ENCODE measurements at regions not wholly inside any gene's neighbourhood (a gene's known extent, or its start where the extent isn't known, plus 50 kb on each side); places are given as distances from the start of the nearest gene placed in this dataset.

DNA sequence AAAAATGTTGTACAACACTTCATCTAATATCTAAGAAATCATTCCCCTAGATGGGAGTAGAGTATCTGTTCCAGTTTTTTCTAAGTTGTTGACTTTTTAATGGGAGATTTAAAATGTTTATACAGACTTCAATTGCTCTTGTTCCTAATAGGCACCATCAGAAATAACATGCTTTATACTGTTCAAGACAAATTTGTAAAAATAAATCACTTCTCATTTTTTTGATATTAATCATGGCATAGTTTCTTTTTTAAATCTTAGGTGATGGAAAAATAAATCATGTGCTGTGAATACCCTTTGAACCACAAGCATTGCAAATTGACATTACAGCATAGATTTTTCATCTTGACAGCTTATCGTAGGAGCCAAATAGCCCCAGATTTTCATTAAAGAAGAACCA lies 473.5 kb upstream of the MGAT4C start:
- no peak overlapping the region for H3K27ac ChIP-seq
- TF ChIP-seq, protein P1, sequence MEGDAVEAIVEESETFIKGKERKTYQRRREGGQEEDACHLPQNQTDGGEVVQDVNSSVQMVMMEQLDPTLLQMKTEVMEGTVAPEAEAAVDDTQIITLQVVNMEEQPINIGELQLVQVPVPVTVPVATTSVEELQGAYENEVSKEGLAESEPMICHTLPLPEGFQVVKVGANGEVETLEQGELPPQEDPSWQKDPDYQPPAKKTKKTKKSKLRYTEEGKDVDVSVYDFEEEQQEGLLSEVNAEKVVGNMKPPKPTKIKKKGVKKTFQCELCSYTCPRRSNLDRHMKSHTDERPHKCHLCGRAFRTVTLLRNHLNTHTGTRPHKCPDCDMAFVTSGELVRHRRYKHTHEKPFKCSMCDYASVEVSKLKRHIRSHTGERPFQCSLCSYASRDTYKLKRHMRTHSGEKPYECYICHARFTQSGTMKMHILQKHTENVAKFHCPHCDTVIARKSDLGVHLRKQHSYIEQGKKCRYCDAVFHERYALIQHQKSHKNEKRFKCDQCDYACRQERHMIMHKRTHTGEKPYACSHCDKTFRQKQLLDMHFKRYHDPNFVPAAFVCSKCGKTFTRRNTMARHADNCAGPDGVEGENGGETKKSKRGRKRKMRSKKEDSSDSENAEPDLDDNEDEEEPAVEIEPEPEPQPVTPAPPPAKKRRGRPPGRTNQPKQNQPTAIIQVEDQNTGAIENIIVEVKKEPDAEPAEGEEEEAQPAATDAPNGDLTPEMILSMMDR (conservative IDR thresholded peaks at IDR 0.05) = peak; percentile 36; the same call in 1 of the 2 replicates

DNA sequence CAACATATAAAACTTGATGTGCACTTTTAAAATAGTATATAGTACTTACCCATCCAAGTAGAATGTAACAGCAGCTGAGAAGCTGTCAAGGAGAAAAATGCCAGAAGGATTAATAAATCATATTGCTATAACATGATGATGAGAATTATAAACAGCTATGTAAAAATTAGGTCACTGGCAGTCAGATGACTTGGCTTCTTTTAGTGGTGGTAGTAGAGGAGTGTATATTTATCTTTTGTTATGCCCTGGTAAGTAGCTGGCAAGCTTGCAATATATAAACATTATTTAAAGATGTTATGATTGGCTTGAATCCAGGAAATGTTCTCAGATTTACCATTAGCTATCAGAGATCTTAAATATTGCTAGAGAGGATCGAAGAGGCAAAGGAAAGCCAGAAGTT lies 471.0 kb upstream of the MGAT4C start:
- H3K27ac ChIP-seq = no peak overlapping the region
- TF ChIP-seq, protein P1 (conservative IDR thresholded peaks at IDR 0.05) = no peak

DNA sequence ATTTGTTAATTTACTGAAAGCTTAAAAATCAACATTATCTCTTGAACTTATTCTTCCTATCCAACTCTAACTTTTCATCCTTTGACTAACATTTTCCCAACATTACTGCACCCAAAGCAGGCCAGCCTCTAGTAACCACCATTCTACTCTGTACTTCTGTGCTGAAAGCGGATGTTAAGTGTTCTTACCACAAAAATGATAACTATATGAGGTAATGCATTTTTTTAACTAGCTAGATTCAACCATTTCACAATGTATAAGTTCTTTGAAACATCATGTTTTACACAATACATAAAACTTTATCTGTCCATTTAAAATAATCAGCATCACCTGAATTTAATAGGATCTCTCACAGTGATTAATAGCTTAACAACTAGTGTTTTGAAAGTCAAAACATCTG lies 468.5 kb upstream of the MGAT4C start:
- TF ChIP-seq, protein P1 (conservative IDR thresholded peaks at IDR 0.05) = no peak
- H3K27ac ChIP-seq = no peak overlapping the region

DNA sequence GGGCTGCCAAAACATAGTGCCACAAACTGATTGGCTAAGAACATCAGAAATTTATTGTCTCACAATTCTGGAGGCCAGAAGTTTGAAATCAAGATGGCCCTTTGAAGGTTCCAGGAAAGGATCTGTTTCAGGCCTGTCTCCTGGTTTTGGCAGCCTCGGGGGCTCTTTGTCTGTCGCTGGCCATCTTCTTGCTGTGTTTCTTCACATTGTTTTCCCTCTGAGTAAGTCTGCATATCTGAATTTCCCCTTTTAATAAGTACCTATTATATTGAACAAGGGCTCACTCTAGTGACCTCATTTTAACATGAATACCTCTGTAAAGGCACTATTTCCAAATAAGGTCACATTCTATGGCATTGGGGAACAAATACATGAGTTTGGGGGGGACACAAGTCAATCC lies 467.1 kb upstream of the MGAT4C start:
- no peak overlapping the region for H3K27ac ChIP-seq
- TF ChIP-seq, protein P1 (conservative IDR thresholded peaks at IDR 0.05) = no peak

DNA sequence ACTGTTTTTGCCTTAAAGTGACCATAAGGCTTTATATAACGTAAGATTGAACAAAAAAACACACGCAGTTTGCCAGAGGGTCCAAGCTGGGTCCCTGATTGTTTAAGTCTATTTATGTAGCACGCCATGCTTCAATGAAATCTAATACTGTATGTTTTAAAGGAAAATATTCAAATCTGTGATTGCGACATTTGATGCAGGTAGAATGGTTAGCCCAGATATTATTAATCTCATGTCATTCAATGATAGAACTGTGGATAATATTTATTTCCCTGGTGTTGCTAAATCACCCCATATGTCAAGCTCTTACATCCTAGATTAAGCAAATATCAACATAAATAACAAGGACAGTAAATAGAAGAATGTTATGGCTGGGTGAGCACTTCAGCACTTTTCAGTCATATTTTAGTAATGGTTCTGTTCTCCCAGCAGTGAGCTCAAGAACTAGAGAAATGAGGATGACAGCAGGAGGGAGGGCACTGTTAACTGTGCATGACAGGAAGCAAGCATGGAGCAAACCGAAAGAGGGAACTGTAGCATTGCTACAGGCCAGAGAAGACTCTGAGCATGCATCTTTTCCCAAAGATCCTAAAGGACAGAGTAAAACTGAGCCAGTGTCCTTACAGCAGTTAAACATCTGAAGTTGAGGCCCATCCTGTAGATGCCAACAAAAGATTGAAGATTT lies 465.7 kb upstream of the MGAT4C start:
- no peak overlapping the region for H3K27ac ChIP-seq
- TF ChIP-seq, protein P1 (conservative IDR thresholded peaks at IDR 0.05) = no peak

DNA sequence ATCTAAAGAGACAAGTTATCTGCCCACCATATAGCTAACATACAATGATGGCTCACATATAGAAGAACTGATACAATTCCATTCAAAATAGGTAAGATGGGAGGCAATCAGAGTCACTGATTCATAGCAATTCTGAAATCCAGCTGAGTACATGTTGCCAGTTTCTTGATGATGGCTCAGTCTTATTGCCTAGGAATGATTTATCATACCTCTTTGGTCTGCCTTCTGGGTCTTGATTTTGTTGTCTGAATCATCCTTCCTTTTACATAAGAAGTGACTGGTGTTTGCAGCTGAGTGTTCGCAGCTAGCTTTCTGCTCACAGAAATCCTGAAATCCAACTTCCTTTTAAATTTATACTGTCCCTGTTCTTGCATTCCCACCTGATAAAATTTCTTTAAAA lies 463.2 kb upstream of the MGAT4C start:
- TF ChIP-seq, protein P1 (conservative IDR thresholded peaks at IDR 0.05) = no peak
- no peak overlapping the region for H3K27ac ChIP-seq

DNA sequence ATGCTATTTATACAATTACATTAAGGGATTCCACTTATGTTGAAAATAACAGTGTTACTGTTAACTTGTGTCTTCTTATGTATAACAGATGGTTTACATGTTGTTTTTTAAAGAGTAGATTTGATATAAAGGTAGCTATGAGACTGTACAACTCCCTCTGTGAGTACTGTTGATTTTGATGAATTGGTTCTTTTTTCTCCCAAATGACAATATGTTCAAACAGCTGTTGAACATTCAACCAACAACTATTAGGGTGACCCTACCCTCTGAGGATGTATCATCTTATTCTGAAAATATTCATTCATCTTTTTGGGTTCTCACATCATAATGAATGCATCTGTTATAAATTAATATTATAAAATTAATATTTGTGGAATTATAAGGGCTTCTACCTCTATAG lies 456.9 kb upstream of the MGAT4C start:
- H3K27ac ChIP-seq = no peak overlapping the region
- TF ChIP-seq, protein P1 (conservative IDR thresholded peaks at IDR 0.05) = no peak
